A549 (cell line): ENCODE measurements at regions not wholly inside any gene's neighbourhood (a gene's known extent, or its start where the extent isn't known, plus 50 kb on each side); places are given as distances from the start of the nearest gene placed in this dataset.

Source experiments
- ATAC-seq, 2 experiments: fragments of 200-7000 bp in 1 of 2; fragments of >200 bp in 1 of 2; cut with Nextera tagmentation in 1 of 2; cut with Tn5 transposase in 1 of 2; 3 replicates each; pipeline versions ENCODE4 v1.8.0 to v1.9.1; 2018 to 2020; ENCODE audit warnings: mild to moderate bottlenecking in 1 of 2, moderate library complexity in 1 of 2
- CTCF ChIA-PET: fragments of 300-600 bp; sonication (Branson Sonifier 250); formaldehyde crosslinking; extraction: SDS; loops from one replicate; lab custom pipeline; 2021; ENCODE audit warnings: antibody characterized with exemption, inconsistent platforms; lab: Yijun Ruan, JAX
- POLR2A ChIA-PET: fragments of 350-600 bp; formaldehyde crosslinking; extraction: SDS; loops from one replicate; lab custom pipeline; 2021; ENCODE audit warnings: antibody characterized with exemption, inconsistent platforms; lab: Yijun Ruan, JAX
- DNase-seq, 2 experiments: peaks; one replicate each; pipeline versions ENCODE4 v3.0.0 to v3.0.0-alpha.2; 2011 to 2016; ENCODE audit warnings: low read depth in 1 of 2, low spot score in 1 of 2
- FAIRE-seq: peaks from 2 replicates; lab custom pipeline; 2011; peaks lifted over from hg19 to GRCh38; lab: Jason Lieb, UNC
- H3K27ac ChIP-seq, 2 experiments: fragments of >200 bp; sonication (Bioruptor Twin); formaldehyde crosslinking; 3 replicates each; pipeline ENCODE4 v1.5.1; 2016 to 2017
- H3K4me1 ChIP-seq: fragments of >200 bp; sonication (Bioruptor Twin); formaldehyde crosslinking; 3 replicates; pipeline ENCODE4 v1.6.1; 2016
- H3K4me2 ChIP-seq: fragments of >200 bp; sonication (Bioruptor Twin); formaldehyde crosslinking; 3 replicates; pipeline ENCODE4 v1.6.1; 2016
- H3K4me3 ChIP-seq: fragments of >200 bp; sonication (Bioruptor Twin); formaldehyde crosslinking; 3 replicates; pipeline ENCODE4 v1.5.1; 2016
- H3K9me3 ChIP-seq: fragments of >200 bp; sonication (Bioruptor Twin); formaldehyde crosslinking; 3 replicates; pipeline ENCODE4 v1.6.1; 2016
- ATOH8 ChIP-seq: fragments of 250-450 bp; sonication (Bioruptor Pico); IDR thresholded peaks from 2 replicates; pipeline ENCODE4 v1.5.0; 2020; ENCODE audit warnings: low read depth, mild to moderate bottlenecking, moderate library complexity
- CHD2 ChIP-seq: fragments of 150-350 bp; IDR thresholded peaks from 2 replicates; pipeline ENCODE4 v1.6.1; 2014; ENCODE audit warnings: low read length; ENCODE audit not compliant: partially characterized antibody
- CHD4 ChIP-seq: fragments of 200-600 bp; sonication (generic); IDR thresholded peaks from 2 replicates; pipeline ENCODE4 v1.6.1; 2016; ENCODE audit warnings: antibody characterized with exemption, mild to moderate bottlenecking, borderline replicate concordance
- CTCF ChIP-seq: fragments of >200 bp; sonication (Bioruptor Twin); formaldehyde crosslinking; IDR thresholded peaks from 3 replicates; pipeline ENCODE4 v1.5.1; 2016
- E2F6 ChIP-seq: IDR thresholded peaks from 2 replicates; pipeline ENCODE4 v1.6.1; 2012; ENCODE audit warnings: low read depth, borderline replicate concordance
- EHMT2 ChIP-seq: fragments of 200-600 bp; sonication (generic); IDR thresholded peaks from 2 replicates; pipeline ENCODE4 v1.6.1; 2016; ENCODE audit warnings: antibody characterized with exemption, low read depth, mild to moderate bottlenecking, moderate library complexity
- ESRRA ChIP-seq: fragments of 150-350 bp; IDR thresholded peaks from 2 replicates; pipeline ENCODE4 v1.6.1; 2014; ENCODE audit warnings: mild to moderate bottlenecking, low read length, borderline replicate concordance
- FOSB ChIP-seq: fragments of 250-450 bp; sonication (Bioruptor Pico); IDR thresholded peaks from 2 replicates; pipeline ENCODE4 v1.5.0; 2020; ENCODE audit warnings: mild to moderate bottlenecking, moderate library complexity
- FOSL2 ChIP-seq, 2 experiments: fragments of 450-650 bp in 1 of 2; fragments of >200 bp in 1 of 2; sonication (Bioruptor Twin) in 1 of 2; formaldehyde crosslinking; IDR thresholded peaks; 2 replicates each; pipeline versions ENCODE4 v1.5.0 to v1.6.1; 2016 to 2020; ENCODE audit warnings: mild to moderate bottlenecking in 1 of 2, moderate library complexity in 1 of 2
- FOXS1 ChIP-seq: fragments of 250-450 bp; sonication (Bioruptor Pico); IDR thresholded peaks from 2 replicates; pipeline ENCODE4 v1.5.0; 2020; ENCODE audit warnings: mild to moderate bottlenecking, moderate library complexity
- GATA3 ChIP-seq: IDR thresholded peaks from 2 replicates; pipeline ENCODE4 v1.6.1; 2012; ENCODE audit warnings: borderline replicate concordance
- HES2 ChIP-seq: fragments of >200 bp; sonication (Bioruptor Twin); formaldehyde crosslinking; IDR thresholded peaks from 2 replicates; pipeline ENCODE4 v1.6.1; 2016
- HEYL ChIP-seq: fragments of 250-450 bp; sonication (Bioruptor Pico); IDR thresholded peaks from 2 replicates; pipeline ENCODE4 v1.8.0; 2021; ENCODE audit warnings: mild to moderate bottlenecking, moderate library complexity
- HOXA7 ChIP-seq: fragments of 250-450 bp; sonication (Bioruptor Pico); IDR thresholded peaks from 2 replicates; pipeline ENCODE4 v1.5.0; 2020; ENCODE audit warnings: mild to moderate bottlenecking, moderate library complexity
- HOXB5 ChIP-seq: fragments of 250-450 bp; sonication (Bioruptor Pico); IDR thresholded peaks from 2 replicates; pipeline ENCODE4 v1.5.0; 2020; ENCODE audit warnings: mild to moderate bottlenecking, moderate library complexity
- JUN ChIP-seq, 2 experiments: fragments of >200 bp; sonication (Bioruptor Twin); formaldehyde crosslinking; IDR thresholded peaks; 2 replicates in 1 of 2; 3 replicates in 1 of 2; pipeline ENCODE4 v1.6.1; 2016 to 2017
- KDM5A ChIP-seq: fragments of 200-600 bp; sonication (generic); IDR thresholded peaks from 2 replicates; pipeline ENCODE4 v1.6.1; 2016; ENCODE audit warnings: antibody characterized with exemption, mild to moderate bottlenecking
- MAZ ChIP-seq: fragments of 150-350 bp; IDR thresholded peaks from 2 replicates; pipeline ENCODE4 v1.6.1; 2014; ENCODE audit warnings: antibody characterized with exemption, low read depth, low read length, borderline replicate concordance
- MYC ChIP-seq: IDR thresholded peaks from 2 replicates; pipeline ENCODE4 v1.6.1; 2012; ENCODE audit warnings: mild to moderate bottlenecking, inconsistent platforms, low read length, improper control_type of control experiment, borderline replicate concordance
- NR3C1 ChIP-seq: fragments of >200 bp; sonication (Bioruptor Twin); formaldehyde crosslinking; IDR thresholded peaks from 3 replicates; pipeline ENCODE4 v1.6.1; 2017
- PHF8 ChIP-seq: fragments of 200-600 bp; sonication (generic); IDR thresholded peaks from 2 replicates; pipeline ENCODE4 v1.6.1; 2016; ENCODE audit warnings: low read depth, mild to moderate bottlenecking, antibody characterized with exemption, moderate library complexity, borderline replicate concordance
- POLR2A ChIP-seq: IDR thresholded peaks from 2 replicates; pipeline ENCODE4 v1.6.1; 2012; ENCODE audit warnings: mild to moderate bottlenecking, low read length
- POLR2AphosphoS2 ChIP-seq: conservative IDR thresholded peaks from 2 replicates; pipeline ENCODE4 v1.6.1; 2012; ENCODE audit warnings: low read length, improper control_type of control experiment, inconsistent platforms
- RARB ChIP-seq: fragments of 250-450 bp; sonication (Bioruptor Pico); IDR thresholded peaks from 2 replicates; pipeline ENCODE4 v1.8.0; 2021; ENCODE audit warnings: mild to moderate bottlenecking, moderate library complexity
- RCOR1 ChIP-seq: fragments of 150-350 bp; IDR thresholded peaks from 2 replicates; pipeline ENCODE4 v1.6.1; 2014; ENCODE audit warnings: antibody characterized with exemption, low read length, low read depth
- REST ChIP-seq: fragments of 200-600 bp; sonication (generic); IDR thresholded peaks from 2 replicates; pipeline ENCODE4 v1.6.1; 2016; ENCODE audit warnings: antibody characterized with exemption, mild to moderate bottlenecking, moderate library complexity
- SMC3 ChIP-seq: fragments of >200 bp; sonication (Bioruptor Twin); formaldehyde crosslinking; IDR thresholded peaks from 3 replicates; pipeline ENCODE4 v1.6.1; 2018; ENCODE audit warnings: inconsistent platforms
- TP53 ChIP-seq: fragments of 250-450 bp; sonication (Bioruptor Pico); IDR thresholded peaks from 2 replicates; pipeline ENCODE4 v1.5.0; 2021; ENCODE audit warnings: mild to moderate bottlenecking, moderate library complexity
- ZC3H11A ChIP-seq: fragments of 450-650 bp; IDR thresholded peaks from 2 replicates; pipeline ENCODE4 v1.6.1; 2014; ENCODE audit warnings: antibody characterized with exemption, mild to moderate bottlenecking
- ZFP36 ChIP-seq: fragments of 450-650 bp; IDR thresholded peaks from 2 replicates; pipeline ENCODE4 v1.6.1; 2014; ENCODE audit warnings: borderline replicate concordance; ENCODE audit not compliant: partially characterized antibody
- WGBS: methylation state at CpG from one replicate; pipeline ENCODE4 v1.1.6; 2017; ENCODE audit errors: missing lambda C conversion rate; 5-methylcytosine and 5-hydroxymethylcytosine counted together

- Histone ChIP-seq H3K4me3 (no peak overlapping the region), H3K4me2 (no peak overlapping the region), H3K27ac (no peak overlapping the region), H3K4me1 (no peaks in the 10 kb centered on the region), H3K9me3 (no peaks in the 10 kb centered on the region)
- WGBS: 33% methylated on average over 3 of the region's 3 CpGs
- ChIA-PET CTCF (no interaction called here), POLR2A (no interaction called here)
- FAIRE-seq (no peak), DNase-seq (no peak), ATAC-seq (no peak)
- TF ChIP-seq RCOR1 (no peak), POLR2A (no peak), SMC3 (no peak), MAZ (no peak), KDM5A (no peak)
These were observed 535.6 kb downstream of the QKI start for GRCh38 chr6:163950159-163950558.

- DNase-seq (no peak), FAIRE-seq (no peak), ATAC-seq (no peak)
- no peak overlapping the region for H3K4me2 ChIP-seq
- H3K27ac ChIP-seq: no peak overlapping the region
- WGBS: 50% methylated on average over 3 of the region's 4 CpGs
- no peaks in the 10 kb centered on the region for H3K4me1 ChIP-seq
- no peaks in the 10 kb centered on the region for H3K9me3 ChIP-seq
- no peak for TF ChIP-seq POLR2A
- TF ChIP-seq HOXA7 (CRISPR knock-in tag): no peak
- no peak for TF ChIP-seq EHMT2
- no peak for TF ChIP-seq ZFP36
- TF ChIP-seq PHF8: no peak
- no peak for TF ChIP-seq RARB (CRISPR knock-in tag)
- TF ChIP-seq TP53 (CRISPR knock-in tag): no peak
- TF ChIP-seq HEYL (CRISPR knock-in tag): no peak
- TF ChIP-seq GATA3: no peak
- TF ChIP-seq FOSB (CRISPR knock-in tag): no peak
- TF ChIP-seq MAZ: no peak
- TF ChIP-seq CHD2: no peak
- TF ChIP-seq MYC: no peak
- TF ChIP-seq FOXS1 (CRISPR knock-in tag): no peak
- no peak for TF ChIP-seq HOXB5
- no peak for TF ChIP-seq POLR2AphosphoS2
- no peak for TF ChIP-seq ESRRA
- no peak for TF ChIP-seq ATOH8
- CTCF ChIA-PET: no interaction called here
- no peak overlapping the region for H3K4me3 ChIP-seq
- POLR2A ChIA-PET: no interaction called here
These were observed 534.9 kb downstream of the QKI start for GRCh38 chr6:163949431-163949830.

- ChIA-PET POLR2A (no interaction called here), CTCF (no interaction called here)
- 45% methylated on average over 5 of the region's 5 CpGs for WGBS
These were observed 533.7 kb downstream of the QKI start for GRCh38 chr6:163948250-163948649.

More at GRCh38 chr6:163948250-163948649, 533.7 kb downstream of the QKI start:
- no peak overlapping the region for H3K4me2 ChIP-seq
- no peak overlapping the region for H3K27ac ChIP-seq
- no peaks in the 10 kb centered on the region for H3K4me1 ChIP-seq
- DNase-seq (no peak), FAIRE-seq (no peak), ATAC-seq (no peak)
- no peaks in the 10 kb centered on the region for H3K9me3 ChIP-seq
- TF ChIP-seq CTCF (no peak), NR3C1 (no peak), FOSL2 (IDR thresholded peaks at IDR 0.05) (no peak), FOSL2 (CRISPR knock-in tag; IDR thresholded peaks at IDR 0.05) (no peak), JUN (IDR thresholded peaks at IDR 0.05) (no peak), KDM5A (no peak), SMC3 (no peak), REST (no peak), CHD4 (no peak), E2F6 (no peak), HEYL (CRISPR knock-in tag) (no peak), ZC3H11A (no peak), TP53 (CRISPR knock-in tag) (no peak), HES2 (no peak)
- no peak overlapping the region for H3K4me3 ChIP-seq
